GM10266 (cell line): ENCODE measurements at regions not wholly inside any gene's neighbourhood (a gene's known extent, or its start where the extent isn't known, plus 50 kb on each side); places are given as distances from the start of the nearest gene placed in this dataset.

Experiments used
- DNase-seq: peaks from one replicate; pipeline ENCODE4 v3.0.0; 2012; ENCODE audit errors: extremely low spot score
- CTCF ChIP-seq: IDR thresholded peaks from 2 replicates; pipeline ENCODE4 v1.5.1; 2012; ENCODE audit warnings: mild to moderate bottlenecking, low read depth; ENCODE audit not compliant: control insufficient read depth, insufficient read depth; ENCODE audit errors: missing control alignments

DNA sequence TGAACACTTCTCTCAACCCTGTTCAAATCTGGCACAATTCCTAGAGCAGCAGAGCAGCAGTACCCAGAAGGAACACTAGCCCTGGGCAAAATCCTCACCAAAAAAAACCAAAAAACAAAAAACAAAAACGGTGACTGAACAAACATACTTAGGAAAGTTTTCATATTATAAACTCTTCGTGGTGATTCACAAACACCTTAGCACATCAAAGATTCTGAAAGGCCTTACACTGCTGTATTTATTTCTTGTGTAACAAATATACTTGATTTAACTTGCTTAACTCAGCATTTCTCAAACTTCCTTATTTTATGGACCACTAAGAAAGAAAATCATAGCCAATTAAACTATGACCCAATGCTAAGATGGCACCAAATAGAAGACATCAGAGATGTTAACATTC, 57.8 kb upstream of the RREB1 start:
- no peak for TF ChIP-seq CTCF
- DNase-seq: no peak

DNA sequence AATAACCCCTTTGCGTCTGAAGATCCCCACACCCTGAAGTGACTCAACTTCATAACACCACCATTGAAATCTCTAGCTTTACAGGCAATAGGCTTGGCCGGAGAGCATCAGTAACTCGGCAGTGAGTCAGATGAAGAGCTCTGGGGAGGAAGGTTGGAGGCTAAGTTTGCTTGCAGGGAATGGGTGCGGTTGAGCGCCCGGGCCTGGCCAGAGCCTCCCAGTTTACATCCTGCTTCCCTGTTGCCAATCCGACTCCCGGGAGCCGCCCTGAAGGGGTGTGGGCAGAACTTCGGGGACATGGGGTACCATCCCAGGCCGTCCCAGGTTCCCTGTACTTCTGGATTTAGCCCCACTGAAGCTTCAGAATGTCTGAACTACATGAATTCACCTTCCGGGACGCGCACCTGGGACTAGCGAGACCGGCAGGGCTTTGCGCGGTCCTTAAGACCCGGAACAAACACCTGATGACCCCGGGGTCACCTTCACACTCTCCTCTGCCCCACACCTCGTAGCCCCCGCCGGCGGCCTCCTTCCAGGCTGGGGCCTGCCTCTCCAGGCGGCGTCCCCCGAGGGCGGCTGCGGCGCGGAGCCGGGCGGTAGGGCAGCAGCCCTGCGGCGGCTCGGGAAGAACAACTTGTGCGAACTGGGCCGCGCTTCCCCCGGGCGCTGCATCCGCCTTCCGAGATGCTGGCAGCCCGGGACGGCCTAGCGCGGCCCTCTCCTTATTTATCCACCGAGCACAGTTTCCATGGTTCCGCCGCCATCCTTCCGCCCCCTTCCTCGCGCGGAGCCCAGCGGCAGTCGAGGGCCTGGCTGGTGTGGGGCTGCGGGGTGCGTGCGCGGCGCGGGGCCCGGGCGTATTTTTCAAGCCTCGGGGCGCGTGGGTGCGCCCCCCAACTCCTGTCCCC, 56.6 kb upstream of the RREB1 start:
- TF ChIP-seq CTCF: no peak
- peak; percentile 67 for DNase-seq

DNA sequence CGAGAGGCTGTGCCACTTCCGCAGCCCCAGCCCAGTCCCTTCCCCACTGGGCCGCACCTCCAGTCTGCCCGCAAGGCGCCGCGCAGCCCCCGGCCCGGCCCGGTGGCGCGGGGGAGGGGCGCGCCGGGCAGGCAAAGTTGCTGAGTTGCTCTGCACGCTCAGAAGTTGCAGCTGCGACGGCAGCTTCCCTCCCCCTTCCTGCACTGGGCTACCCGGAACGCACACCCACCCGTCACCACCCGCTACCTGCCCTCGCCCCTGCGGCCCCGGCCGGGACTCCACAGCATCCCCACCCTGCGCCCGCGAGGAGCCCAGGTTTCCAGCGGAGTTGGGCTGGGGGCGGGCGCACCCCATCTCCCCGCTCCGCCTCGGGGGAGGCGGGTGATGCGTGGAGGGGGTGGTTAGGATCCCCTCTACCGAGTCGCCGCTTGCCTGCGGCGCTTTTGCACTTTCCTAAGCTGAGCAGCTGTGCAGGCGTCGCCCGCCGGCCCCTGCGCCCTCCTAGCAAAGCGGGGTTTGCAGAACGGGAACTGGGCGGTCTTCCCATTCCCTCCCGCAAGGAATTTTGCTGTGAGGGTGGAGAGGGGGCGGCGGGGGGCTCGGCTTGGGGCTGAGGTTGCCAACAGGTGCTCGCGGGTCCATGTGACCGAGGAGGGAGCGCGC, 55.9 kb upstream of the RREB1 start:
- TF ChIP-seq CTCF: no peak
- peak; percentile 77 for DNase-seq

DNA sequence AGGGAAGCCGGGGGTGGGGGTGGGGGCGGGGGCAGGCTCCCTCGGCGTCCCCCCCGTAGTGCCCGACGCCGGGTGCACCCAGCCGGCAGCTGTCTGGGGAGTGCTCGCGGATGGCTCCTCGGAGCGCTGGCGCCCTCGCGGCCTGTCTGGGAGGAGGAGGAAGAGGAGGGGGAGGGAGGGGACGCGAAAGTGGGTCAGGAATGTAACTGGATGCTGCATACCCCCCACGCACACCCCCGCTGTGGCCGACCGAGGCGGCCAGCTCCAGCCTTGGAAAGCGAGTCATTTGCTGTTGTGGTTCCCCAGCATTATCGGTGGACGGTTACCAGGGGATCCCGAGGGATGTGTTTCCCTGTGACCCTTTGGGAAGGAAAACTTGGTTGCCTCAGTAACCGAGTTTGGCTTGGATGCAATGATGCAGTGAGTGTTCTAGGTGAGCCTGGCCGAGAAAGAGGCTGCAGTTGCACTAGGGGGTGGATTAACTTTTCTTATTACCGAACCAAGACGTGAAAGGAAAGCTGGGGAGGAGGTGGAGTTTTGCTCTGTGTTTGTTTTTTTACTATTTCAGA, 55.2 kb upstream of the RREB1 start:
- DNase-seq: peak; percentile 35

DNA sequence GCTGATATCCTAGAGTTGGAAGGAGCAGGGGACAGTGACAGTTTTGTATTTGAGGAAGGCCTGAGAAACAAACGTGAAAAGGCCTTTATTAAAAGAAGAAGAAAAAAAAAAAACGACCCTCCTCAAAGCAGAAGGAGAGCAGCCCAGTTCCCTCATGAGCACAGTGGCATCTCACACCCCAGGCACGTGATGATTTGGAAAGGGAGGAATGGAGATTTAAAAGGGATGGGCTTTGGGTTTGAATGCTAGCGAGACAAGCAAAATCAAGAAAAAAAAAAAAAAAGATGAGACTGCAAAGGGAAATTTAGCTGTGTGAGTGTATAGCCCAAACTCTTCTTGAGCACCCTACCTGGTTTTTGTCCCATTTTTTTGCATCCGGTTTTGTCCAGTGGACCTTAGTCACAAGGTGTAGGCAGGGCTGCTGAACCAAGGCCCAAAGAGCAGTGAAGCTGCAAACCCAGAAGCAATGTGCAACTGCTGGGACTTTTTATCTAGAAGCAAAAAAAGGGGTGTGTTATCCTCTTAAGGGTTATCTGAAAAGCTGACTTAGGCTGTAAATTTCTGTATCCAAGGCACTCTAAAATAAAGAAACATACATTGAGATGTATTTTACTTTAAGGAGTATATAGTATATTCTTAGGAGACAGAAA, 54.5 kb upstream of the RREB1 start:
- no peak for TF ChIP-seq CTCF
- DNase-seq: peak; percentile 40

More for the DNA sequence above, 55.2 kb upstream of the RREB1 start:
- no peak for TF ChIP-seq CTCF
